RWPE1 (cell line): ENCODE measurements at regions not wholly inside any gene's neighbourhood (a gene's known extent, or its start where the extent isn't known, plus 50 kb on each side); places are given as distances from the start of the nearest gene placed in this dataset.

Experiments
- CTCF ChIA-PET: fragments of 350-600 bp; sonication (Branson Sonifier 250); formaldehyde crosslinking; extraction: SDS; loops from one replicate; lab custom pipeline; 2021; lab: Yijun Ruan, JAX
- POLR2A ChIA-PET: fragments of 400-600 bp; formaldehyde crosslinking; extraction: SDS; loops from one replicate; lab custom pipeline; 2020; ENCODE audit warnings: antibody characterized with exemption; ENCODE audit not compliant: low non-redundant PET; lab: Yijun Ruan, JAX
- DNase-seq: peaks from one replicate; pipeline ENCODE4 v3.0.0; 2012; ENCODE audit warnings: low spot score
- H3K27ac ChIP-seq: fragments of 450-650 bp; 2 replicates; pipeline ENCODE4 v1.5.1; 2017
- TF ChIP-seq, protein P1 (sequence below): fragments of 450-650 bp; conservative IDR thresholded peaks from 2 replicates; pipeline ENCODE4 v1.5.1; 2017; ENCODE audit warnings: low read depth, mild to moderate bottlenecking

DNA sequence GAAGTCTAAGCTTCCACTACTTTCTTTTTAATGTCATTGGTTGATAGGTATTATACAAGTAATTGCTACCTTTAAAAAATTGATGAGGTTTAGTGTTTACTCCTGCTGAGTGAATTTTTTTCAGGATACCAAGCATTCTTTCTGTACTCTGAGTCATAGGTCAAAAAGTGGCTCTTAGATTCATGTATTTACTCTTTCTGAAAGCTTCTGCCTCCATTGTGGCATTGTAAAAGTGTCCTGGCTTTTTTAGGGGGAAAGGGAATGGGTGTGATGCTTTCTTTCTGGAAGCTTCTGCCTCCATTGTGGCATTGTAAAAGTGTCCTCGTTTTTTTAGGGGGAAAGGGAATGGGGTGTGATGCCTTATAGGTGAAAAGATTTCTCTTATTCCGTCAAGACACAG lies 286.5 kb downstream of the LPIN1 start:
- CTCF ChIA-PET, result interaction anchor here (0.6 to 0.7 kb wide), 2 partner anchors 759 to 1171 kb away, joined by 3 to 4 read pairs; no protein-coding TSS in a partner anchor

DNA sequence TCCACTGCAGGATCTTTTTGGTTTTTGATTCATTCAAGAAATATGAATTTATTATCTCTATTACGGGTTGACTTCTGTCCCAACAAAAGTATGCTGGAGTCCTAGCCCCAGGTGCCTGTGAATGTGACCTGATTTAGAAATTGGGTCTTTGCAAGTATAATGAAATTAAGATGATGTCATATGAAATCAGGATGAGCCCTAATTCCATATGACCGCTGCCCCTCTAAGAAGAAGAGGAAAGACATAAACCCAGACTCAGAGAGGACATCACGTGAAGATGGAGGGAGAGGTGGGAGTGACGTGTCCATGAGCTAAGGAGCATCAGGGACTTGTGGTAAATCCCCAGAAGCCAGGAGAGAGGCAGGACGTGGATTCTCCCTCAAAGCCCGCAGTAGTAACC lies 287.1 kb downstream of the LPIN1 start:
- POLR2A ChIA-PET, result no interaction called here
- H3K27ac ChIP-seq, result no peak overlapping the region
- CTCF ChIA-PET, result no interaction called here
- TF ChIP-seq, protein P1, sequence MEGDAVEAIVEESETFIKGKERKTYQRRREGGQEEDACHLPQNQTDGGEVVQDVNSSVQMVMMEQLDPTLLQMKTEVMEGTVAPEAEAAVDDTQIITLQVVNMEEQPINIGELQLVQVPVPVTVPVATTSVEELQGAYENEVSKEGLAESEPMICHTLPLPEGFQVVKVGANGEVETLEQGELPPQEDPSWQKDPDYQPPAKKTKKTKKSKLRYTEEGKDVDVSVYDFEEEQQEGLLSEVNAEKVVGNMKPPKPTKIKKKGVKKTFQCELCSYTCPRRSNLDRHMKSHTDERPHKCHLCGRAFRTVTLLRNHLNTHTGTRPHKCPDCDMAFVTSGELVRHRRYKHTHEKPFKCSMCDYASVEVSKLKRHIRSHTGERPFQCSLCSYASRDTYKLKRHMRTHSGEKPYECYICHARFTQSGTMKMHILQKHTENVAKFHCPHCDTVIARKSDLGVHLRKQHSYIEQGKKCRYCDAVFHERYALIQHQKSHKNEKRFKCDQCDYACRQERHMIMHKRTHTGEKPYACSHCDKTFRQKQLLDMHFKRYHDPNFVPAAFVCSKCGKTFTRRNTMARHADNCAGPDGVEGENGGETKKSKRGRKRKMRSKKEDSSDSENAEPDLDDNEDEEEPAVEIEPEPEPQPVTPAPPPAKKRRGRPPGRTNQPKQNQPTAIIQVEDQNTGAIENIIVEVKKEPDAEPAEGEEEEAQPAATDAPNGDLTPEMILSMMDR, result no peak
- no peak for DNase-seq

More for the DNA sequence above, 286.5 kb downstream of the LPIN1 start:
- peak; percentile 26 for DNase-seq
- TF ChIP-seq, protein P1, result no peak
- POLR2A ChIA-PET, result no interaction called here
- no peak overlapping the region for H3K27ac ChIP-seq

- CTCF ChIA-PET, result no interaction called here
- H3K27ac ChIP-seq, result no peak overlapping the region
Observed at GRCh38 chr2:12034382-12034781, 287.9 kb downstream of the LPIN1 start.

GRCh38 chr2:12035029-12035720 lies 288.7 kb downstream of the LPIN1 start:
- ChIA-PET POLR2A (no interaction called here), CTCF (no interaction called here)
- TF ChIP-seq, protein P1, result no peak
- no peak for DNase-seq
- no peak overlapping the region for H3K27ac ChIP-seq

More at GRCh38 chr2:12034382-12034781, 287.9 kb downstream of the LPIN1 start:
- TF ChIP-seq, protein P1, result no peak
- POLR2A ChIA-PET, result no interaction called here
- no peak for DNase-seq

DNA sequence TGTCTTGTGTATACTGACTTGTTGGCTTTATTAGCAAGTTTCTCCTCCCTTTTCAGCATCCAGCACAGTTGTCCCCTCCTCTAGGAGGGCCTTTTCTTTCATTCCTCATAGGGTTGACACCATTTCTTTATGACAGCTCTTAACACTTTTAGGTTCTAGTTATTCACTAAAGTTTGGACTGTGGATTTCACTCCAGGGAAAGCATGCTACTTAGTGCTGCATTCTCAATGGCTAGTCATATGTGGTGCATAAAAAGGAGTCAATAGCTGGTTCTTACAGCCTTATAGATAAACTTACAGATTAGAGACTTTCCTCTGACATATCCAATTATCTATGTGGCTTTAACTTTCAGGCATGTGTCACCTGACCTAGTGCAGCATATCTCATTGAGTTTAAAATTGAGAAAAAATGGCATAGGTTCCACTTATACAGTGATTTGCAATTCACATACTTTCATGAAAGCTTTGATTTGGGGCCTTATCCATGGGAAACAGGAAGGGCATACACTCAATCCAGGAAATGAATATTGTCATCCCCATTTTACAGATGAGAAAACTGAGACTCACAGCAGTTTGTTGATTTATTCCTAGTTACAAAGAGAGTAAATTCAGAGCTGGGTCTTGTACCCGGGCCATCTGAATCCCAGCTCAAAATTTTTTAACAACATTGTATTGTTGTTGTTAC lies 289.7 kb downstream of the LPIN1 start:
- POLR2A ChIA-PET, result no interaction called here
- no peak overlapping the region for H3K27ac ChIP-seq
- no peak for DNase-seq
- CTCF ChIA-PET, result no interaction called here
- TF ChIP-seq, protein P1, result no peak

DNA sequence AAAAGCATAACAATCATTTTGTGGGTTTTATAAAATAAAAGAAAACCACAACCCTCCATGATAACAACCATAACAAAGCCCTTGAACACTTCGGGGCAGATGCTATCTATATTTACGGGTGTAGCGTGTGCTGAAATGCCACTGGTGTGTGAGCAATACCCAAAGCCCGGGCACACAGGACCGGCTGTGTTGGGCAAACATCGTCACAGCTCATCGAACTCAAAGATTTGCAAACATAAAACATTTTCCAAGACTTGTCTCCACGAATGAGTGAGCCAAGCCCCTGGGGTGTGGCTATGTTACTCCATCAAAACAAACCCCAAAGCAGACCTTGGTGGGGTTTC lies 290.2 kb downstream of the LPIN1 start:
- no peak for DNase-seq
- H3K27ac ChIP-seq, result no peak overlapping the region
- CTCF ChIA-PET, result no interaction called here

More for the DNA sequence above, 290.2 kb downstream of the LPIN1 start:
- TF ChIP-seq, protein P1, result no peak
- POLR2A ChIA-PET, result no interaction called here
